Kidney (tissue), 13 donors: ENCODE measurements at regions not wholly inside any gene's neighbourhood (a gene's known extent, or its start where the extent isn't known, plus 50 kb on each side); places are given as distances from the start of the nearest gene placed in this dataset.

ENCODE experiments used
- DNase-seq, 5 donors: peaks; one replicate each; pipeline ENCODE4 v3.0.0-alpha.2; 2013 to 2020
- FAIRE-seq: peaks from 2 replicates; lab custom pipeline; 2012; peaks lifted over from hg19 to GRCh38; lab: Jason Lieb, UNC
- H3K27ac ChIP-seq, 2 donors: one replicate each; pipeline ENCODE4 v1.7.0; 2013; ENCODE audit warnings: low read depth in 2 of 2, low read length in 2 of 2, inconsistent platforms in 1 of 2
- H3K27me3 ChIP-seq: one replicate; pipeline ENCODE4 v1.7.1; 2013; ENCODE audit warnings: low read length, inconsistent platforms; ENCODE audit not compliant: control insufficient read depth, insufficient read depth
- H3K36me3 ChIP-seq, 3 donors: one replicate each; pipeline versions ENCODE4 v1.7.0 to v1.7.1; 2013; ENCODE audit warnings: low read length in 3 of 3, control low read depth in 1 of 3, inconsistent platforms in 1 of 3; ENCODE audit not compliant: insufficient read depth in 3 of 3, control insufficient read depth in 2 of 3
- H3K4me1 ChIP-seq, 3 donors: one replicate each; pipeline versions ENCODE4 v1.7.0 to v1.7.1; 2013; ENCODE audit warnings: low read length in 3 of 3, inconsistent platforms in 1 of 3, low read depth in 1 of 3; ENCODE audit not compliant: control insufficient read depth in 2 of 3, insufficient read depth in 2 of 3
- H3K4me3 ChIP-seq, 3 donors: one replicate each; pipeline versions ENCODE4 v1.7.0 to v1.8.1; 2013; ENCODE audit warnings: low read length in 3 of 3, control low read depth in 1 of 3, inconsistent platforms in 1 of 3
- H3K9ac ChIP-seq, 3 donors: one replicate each; pipeline versions ENCODE4 v1.7.0 to v1.7.1; 2013; ENCODE audit warnings: low read length in 3 of 3, control low read depth in 1 of 3, inconsistent platforms in 1 of 3
- H3K9me3 ChIP-seq, 3 donors: one replicate each; pipeline versions ENCODE4 v1.7.0 to v1.7.1; 2013; ENCODE audit warnings: low read length in 3 of 3, control low read depth in 1 of 3, inconsistent platforms in 1 of 3; ENCODE audit not compliant: control insufficient read depth in 2 of 3, insufficient read depth in 1 of 3
- CTCF ChIP-seq: IDR thresholded peaks from 3 replicates; pipeline ENCODE4 v1.5.1; 2012; ENCODE audit warnings: mild to moderate bottlenecking, moderate library complexity, borderline replicate concordance; ENCODE audit not compliant: insufficient read depth; ENCODE audit errors: extremely low read depth
- intact Hi-C: fragments of 100-400 bp; cut with DNase I; formaldehyde crosslinking; loops from one replicate; pipeline ENCODE4 v1.11.1; 2022
- donor health status: control.
- donor health status: control.
- donor health status: control.
- donor health status: control.
- donor health status: control.
- donor health status: DM: yes; HTN: yes; CAD: no.
- donor health status: Normal renal cell carcinoma (clear cell type).

- no peak overlapping the region for H3K4me3 ChIP-seq
- H3K9me3 ChIP-seq, result no peaks in the 10 kb centered on the region
- DNase-seq (no peak), FAIRE-seq (no peak)
- intact Hi-C loops, result no loop called here
- no peak overlapping the region for H3K9ac ChIP-seq
- no peaks in the 10 kb centered on the region for H3K36me3 ChIP-seq
- H3K4me1 ChIP-seq, result peaks cover 11 to 22% (median 13%) of the 10 kb centered on the region in 3 donors
- H3K27ac ChIP-seq, result no peak overlapping the region
- no peak for TF ChIP-seq CTCF
- H3K27me3 ChIP-seq, result no peaks in the 10 kb centered on the region
These were observed 178.3 kb upstream of the RFC3 start for GRCh38 chr13:33639626-33640080.

- Histone ChIP-seq H3K9ac (no peak overlapping the region), H3K27ac (peak overlapping the region in 1 of 2 donors; percentile 13), H3K36me3 (no peaks in the 10 kb centered on the region), H3K4me1 (peaks cover 11 to 22% (median 13%) of the 10 kb centered on the region in 3 donors), H3K9me3 (no peaks in the 10 kb centered on the region), H3K27me3 (no peaks in the 10 kb centered on the region), H3K4me3 (no peak overlapping the region)
- DNase-seq (no peak), FAIRE-seq (no peak)
- TF ChIP-seq CTCF, result no peak
- intact Hi-C loops, result no loop called here
These were observed 177.1 kb upstream of the RFC3 start for GRCh38 chr13:33640832-33641231.

- H3K27ac ChIP-seq, result peak overlapping the region; percentile 63 to 88
- FAIRE-seq, result no peak
- intact Hi-C loops, result no loop called here
These were observed 175.4 kb upstream of the RFC3 start for GRCh38 chr13:33642374-33643065.

More at GRCh38 chr13:33642374-33643065, 175.4 kb upstream of the RFC3 start:
- no peaks in the 10 kb centered on the region for H3K27me3 ChIP-seq
- H3K9me3 ChIP-seq, result no peaks in the 10 kb centered on the region
- no peak overlapping the region for H3K4me3 ChIP-seq
- H3K9ac ChIP-seq, result no peak overlapping the region
- H3K36me3 ChIP-seq, result no peaks in the 10 kb centered on the region
- peaks cover 11 to 20% (median 11%) of the 10 kb centered on the region in 3 donors for H3K4me1 ChIP-seq
- TF ChIP-seq CTCF, result no peak
- peak in 4 of 5 donors; percentile 59 to 94 (median 77) for DNase-seq
